HG03196 (cell line): ENCODE measurements at regions not wholly inside any gene's neighbourhood (a gene's known extent, or its start where the extent isn't known, plus 50 kb on each side); places are given as distances from the start of the nearest gene placed in this dataset.

Experiments used
- ATAC-seq: cut with Tn5 transposase; IDR thresholded peaks from one replicate; pipeline ENCODE4 v1.9.1; 2021; ENCODE audit not compliant: unreplicated experiment

- no peak for ATAC-seq
These were observed 144.3 kb upstream of the MTAP start for GRCh38 chr9:21657966-21658667.

- no peak for ATAC-seq
These were observed 141.5 kb upstream of the MTAP start for GRCh38 chr9:21660976-21661375.

- ATAC-seq = no peak
These were observed 140.8 kb upstream of the MTAP start for GRCh38 chr9:21661626-21662025.

GRCh38 chr9:21668516-21668915, 133.9 kb upstream of the MTAP start:
- ATAC-seq = no peak

GRCh38 chr9:21669701-21670100, 132.7 kb upstream of the MTAP start:
- ATAC-seq = no peak

GRCh38 chr9:21670374-21670773, 132.1 kb upstream of the MTAP start:
- ATAC-seq = no peak

GRCh38 chr9:21672140-21672539, 130.3 kb upstream of the MTAP start:
- no peak for ATAC-seq

- no peak for ATAC-seq
These were observed 129.7 kb upstream of the MTAP start for GRCh38 chr9:21672761-21673160.

GRCh38 chr9:21674894-21675293, 127.5 kb upstream of the MTAP start:
- no peak for ATAC-seq

- no peak for ATAC-seq
These were observed 125.0 kb upstream of the MTAP start for GRCh38 chr9:21677387-21677786.

GRCh38 chr9:21677834-21678233, 124.6 kb upstream of the MTAP start:
- ATAC-seq = no peak

- ATAC-seq = no peak
These were observed 123.0 kb upstream of the MTAP start for GRCh38 chr9:21679432-21679831.

GRCh38 chr9:21680590-21680989, 121.8 kb upstream of the MTAP start:
- ATAC-seq = no peak

- no peak for ATAC-seq
These were observed 120.8 kb upstream of the MTAP start for GRCh38 chr9:21681641-21682040.

GRCh38 chr9:21682381-21682780, 120.1 kb upstream of the MTAP start:
- no peak for ATAC-seq

- no peak for ATAC-seq
These were observed 119.5 kb upstream of the MTAP start for GRCh38 chr9:21682981-21683380.

- ATAC-seq = no peak
These were observed 118.8 kb upstream of the MTAP start for GRCh38 chr9:21683484-21684175.

- ATAC-seq = no peak
These were observed 118.2 kb upstream of the MTAP start for GRCh38 chr9:21684231-21684630.

GRCh38 chr9:21684831-21685362, 117.5 kb upstream of the MTAP start:
- no peak for ATAC-seq

- no peak for ATAC-seq
These were observed 116.9 kb upstream of the MTAP start for GRCh38 chr9:21685502-21685901.

GRCh38 chr9:21686738-21687137, 115.7 kb upstream of the MTAP start:
- no peak for ATAC-seq

GRCh38 chr9:21687351-21687750, 115.1 kb upstream of the MTAP start:
- ATAC-seq = no peak
